GM19455 (cell line): ENCODE measurements at regions not wholly inside any gene's neighbourhood (a gene's known extent, or its start where the extent isn't known, plus 50 kb on each side); places are given as distances from the start of the nearest gene placed in this dataset.
A peak's percentile ranks its signal among the peaks of the same experiment; 100 is the strongest.

ENCODE experiments used
- ATAC-seq: cut with Tn5 transposase; IDR thresholded peaks from one replicate; pipeline ENCODE4 v1.9.1; 2021; ENCODE audit not compliant: unreplicated experiment

- ATAC-seq: no peak
These were observed 301.9 kb downstream of the ZEB2 start for GRCh38 chr2:144217853-144218633.

- peak; percentile 64 for ATAC-seq
These were observed 303.9 kb downstream of the ZEB2 start for GRCh38 chr2:144215701-144216675.

- no peak for ATAC-seq
These were observed 304.7 kb downstream of the ZEB2 start for GRCh38 chr2:144215207-144215606.

- ATAC-seq: peak; percentile 89
These were observed 306.1 kb downstream of the ZEB2 start for GRCh38 chr2:144213797-144214196.

- ATAC-seq: no peak
These were observed 308.1 kb downstream of the ZEB2 start for GRCh38 chr2:144211826-144212225.

GRCh38 chr2:144211065-144211464 is 308.9 kb downstream of the ZEB2 start:
- no peak for ATAC-seq

- ATAC-seq: no peak
These were observed 309.8 kb downstream of the ZEB2 start for GRCh38 chr2:144210076-144210475.

- ATAC-seq: no peak
These were observed 311.0 kb downstream of the ZEB2 start for GRCh38 chr2:144208924-144209323.

- no peak for ATAC-seq
These were observed 313.9 kb downstream of the ZEB2 start for GRCh38 chr2:144206019-144206418.

- no peak for ATAC-seq
These were observed 318.0 kb downstream of the ZEB2 start for GRCh38 chr2:144201868-144202468.

- ATAC-seq: no peak
These were observed 318.8 kb downstream of the ZEB2 start for GRCh38 chr2:144201126-144201525.

- no peak for ATAC-seq
These were observed 321.8 kb downstream of the ZEB2 start for GRCh38 chr2:144198116-144198515.

GRCh38 chr2:144194326-144195071 is 325.4 kb downstream of the ZEB2 start:
- ATAC-seq: no peak

- no peak for ATAC-seq
These were observed 328.9 kb downstream of the ZEB2 start for GRCh38 chr2:144190908-144191605.

- ATAC-seq: peak; percentile 93
These were observed 336.2 kb downstream of the ZEB2 start for GRCh38 chr2:144183727-144184126.

- ATAC-seq: no peak
These were observed 338.9 kb downstream of the ZEB2 start for GRCh38 chr2:144181001-144181400.

GRCh38 chr2:144180131-144180530 is 339.8 kb downstream of the ZEB2 start:
- ATAC-seq: no peak

- no peak for ATAC-seq
These were observed 349.7 kb downstream of the ZEB2 start for GRCh38 chr2:144170179-144170578.

- ATAC-seq: no peak
These were observed 353.2 kb downstream of the ZEB2 start for GRCh38 chr2:144166743-144167142.

GRCh38 chr2:144165599-144166250 is 354.2 kb downstream of the ZEB2 start:
- ATAC-seq: no peak
